ENCODE measurements at regions not wholly inside any gene's neighbourhood (a gene's known extent, or its start where the extent isn't known, plus 50 kb on each side); places are given as distances from the start of the nearest gene placed in this dataset.

DNA sequence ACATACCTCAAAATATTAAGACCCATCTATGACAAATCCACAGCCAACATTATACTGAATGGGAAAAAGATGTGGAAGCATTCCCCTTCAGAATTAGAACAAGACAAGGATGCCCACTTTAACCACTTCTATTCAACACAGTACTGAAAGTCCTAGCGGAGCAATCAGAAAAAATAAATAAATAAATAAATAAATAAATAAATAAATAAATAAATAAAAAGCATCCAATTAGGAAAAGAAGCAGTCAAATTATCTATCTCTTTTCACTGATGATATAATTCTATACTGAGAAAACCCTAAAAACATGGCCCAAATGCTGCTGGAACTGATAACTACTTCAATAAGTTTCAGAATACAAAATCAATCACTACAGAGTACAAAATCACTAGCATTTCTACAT is 67.5 kb downstream of the PRR32 start:
- DNase-seq: no peak

DNA sequence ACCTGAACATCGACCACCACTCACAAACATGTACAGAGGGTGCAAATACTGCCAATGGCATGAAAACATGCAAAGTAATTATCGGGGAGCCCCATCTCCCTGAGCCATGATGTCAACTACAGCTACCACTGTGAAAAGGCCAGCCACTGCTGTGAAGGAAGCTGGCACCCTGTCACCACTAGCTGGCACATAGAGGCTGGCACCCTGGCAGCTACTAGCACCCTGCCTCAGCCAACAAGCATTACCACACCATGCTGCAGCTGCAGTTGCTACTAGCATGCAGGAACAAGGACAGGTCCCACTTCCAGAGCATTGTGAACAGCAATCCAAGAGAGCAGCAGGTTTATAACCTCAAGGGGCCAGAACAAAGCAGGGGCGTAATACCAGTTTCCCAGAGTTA is 81.4 kb downstream of the PRR32 start:
- no peak for DNase-seq

DNA sequence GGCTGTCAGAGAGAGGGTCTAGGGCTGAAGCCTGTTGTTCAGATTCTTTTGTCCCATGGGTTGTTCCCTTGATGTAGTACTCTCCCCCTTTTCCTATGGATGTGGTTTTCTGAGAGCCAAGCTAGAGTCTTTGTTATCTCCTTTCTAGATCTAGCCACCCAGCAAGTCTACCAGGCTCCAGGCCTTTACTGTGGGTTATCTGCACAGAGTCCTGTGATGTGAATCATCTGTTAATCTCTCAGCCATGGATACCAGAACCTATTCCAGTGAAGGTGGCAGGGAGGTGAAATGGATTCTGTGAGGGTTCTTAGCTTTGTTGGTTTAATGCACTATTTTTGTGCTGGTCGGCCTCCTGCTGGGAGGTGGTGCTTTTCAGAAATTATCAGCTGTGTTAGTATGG is 109.5 kb downstream of the PRR32 start:
- no peak for DNase-seq

DNA sequence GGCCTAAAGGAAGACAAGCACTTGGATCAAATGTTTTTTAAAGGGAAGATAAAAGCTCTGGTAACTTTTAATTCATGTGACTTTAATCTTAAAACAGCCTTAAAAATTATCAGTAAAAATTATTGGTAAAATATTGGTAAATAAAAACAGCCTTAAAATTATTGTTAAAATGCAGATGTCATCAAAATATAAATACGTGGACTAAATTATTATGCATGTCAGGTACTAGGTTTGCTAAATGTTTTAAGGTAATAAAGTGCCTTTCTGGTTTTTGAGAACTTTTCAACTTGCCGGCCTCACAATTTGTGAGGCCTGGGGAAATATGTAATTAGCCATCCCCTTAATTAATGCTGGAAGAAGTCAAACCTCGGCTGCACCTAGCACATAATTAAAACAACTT is 147.7 kb downstream of the PRR32 start:
- DNase-seq: no peak

DNA sequence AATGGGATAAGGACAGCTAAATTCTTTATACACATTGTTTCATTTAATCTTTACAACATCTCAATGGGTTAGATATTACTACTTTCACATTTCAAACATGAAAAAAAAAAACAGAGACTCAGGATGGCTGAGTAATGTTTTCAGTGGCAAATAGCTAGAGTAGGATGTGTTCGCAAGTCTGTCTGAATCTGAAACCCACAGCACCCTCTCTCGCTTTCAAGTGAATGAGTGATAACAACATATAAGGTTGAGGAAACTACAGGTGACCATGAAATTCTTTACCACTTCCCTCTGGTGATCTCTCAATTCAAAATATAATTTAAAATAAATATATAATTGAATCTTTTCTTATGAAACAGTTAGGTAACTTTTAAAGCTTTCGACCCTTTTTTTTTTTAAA is 162.6 kb downstream of the PRR32 start:
- DNase-seq: no peak

DNA sequence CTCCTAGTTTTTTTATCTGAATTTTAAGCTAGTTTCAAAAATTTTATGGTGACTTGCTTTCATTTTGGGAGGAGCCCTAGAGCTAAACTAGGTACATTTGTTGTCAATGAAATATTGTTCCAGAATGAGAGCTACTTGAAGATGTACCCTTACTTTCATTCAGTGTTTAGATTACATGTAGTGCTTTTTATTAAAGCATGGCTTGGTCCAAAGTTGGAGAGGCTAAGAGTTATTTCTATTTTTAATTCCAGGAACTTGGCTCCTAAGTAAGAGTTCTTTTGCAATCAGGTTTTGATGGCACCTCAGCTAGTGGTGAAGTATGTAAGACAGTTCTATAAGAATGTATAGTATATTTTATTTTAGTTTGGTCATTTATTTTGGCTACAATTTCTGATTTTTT is 165.5 kb downstream of the PRR32 start:
- DNase-seq: no peak

DNA sequence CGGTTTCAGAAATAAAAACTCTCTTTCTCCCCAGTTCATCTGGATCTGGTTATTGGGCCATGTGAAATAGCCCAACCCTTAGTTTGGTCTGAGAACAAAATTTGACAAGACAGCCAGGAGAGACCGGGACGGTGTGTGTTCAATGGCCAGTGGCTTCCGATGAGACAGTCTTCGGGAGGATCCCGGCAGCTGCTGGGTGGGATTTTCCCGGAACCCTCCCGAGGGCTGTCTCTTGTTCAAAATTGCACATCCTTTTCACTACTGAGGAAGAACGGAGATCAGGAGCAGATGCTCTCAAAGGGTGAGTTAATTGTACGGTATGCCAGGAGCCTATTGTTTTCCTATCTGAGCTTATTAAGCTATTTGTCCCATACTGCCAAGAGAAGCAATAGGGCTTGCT is 166.5 kb downstream of the PRR32 start:
- peak; percentile 2 to 49 (median 30) for DNase-seq

DNA sequence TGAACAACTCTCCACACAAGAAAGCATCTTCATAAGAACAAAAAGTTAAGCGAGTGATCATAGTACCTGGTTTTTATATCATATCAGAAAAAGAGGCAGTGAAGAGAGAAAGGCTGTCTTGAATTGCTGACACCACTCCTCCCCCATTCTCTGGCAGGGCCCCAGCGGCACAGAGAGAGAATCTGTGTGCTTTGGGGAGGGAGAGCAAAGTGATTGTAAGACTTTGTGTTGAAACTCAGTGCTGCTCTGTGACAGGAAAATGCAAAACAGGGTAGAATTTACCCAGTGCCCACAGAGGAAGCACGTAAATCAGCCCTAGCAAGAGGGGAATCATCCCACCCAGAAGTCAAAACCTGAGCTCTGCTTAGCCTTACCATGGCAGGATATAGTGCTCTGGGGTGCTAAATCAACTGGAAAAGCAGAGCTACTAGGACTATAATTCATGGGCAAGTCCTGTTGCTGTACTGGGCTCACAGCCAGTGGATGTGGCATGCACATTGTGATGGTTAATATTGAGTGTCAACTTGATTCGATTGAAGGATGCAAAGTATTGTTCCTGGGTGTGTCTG is 174.6 kb downstream of the PRR32 start:
- peak in 2 of 3 donors; percentile 2 to 46 for DNase-seq

DNA sequence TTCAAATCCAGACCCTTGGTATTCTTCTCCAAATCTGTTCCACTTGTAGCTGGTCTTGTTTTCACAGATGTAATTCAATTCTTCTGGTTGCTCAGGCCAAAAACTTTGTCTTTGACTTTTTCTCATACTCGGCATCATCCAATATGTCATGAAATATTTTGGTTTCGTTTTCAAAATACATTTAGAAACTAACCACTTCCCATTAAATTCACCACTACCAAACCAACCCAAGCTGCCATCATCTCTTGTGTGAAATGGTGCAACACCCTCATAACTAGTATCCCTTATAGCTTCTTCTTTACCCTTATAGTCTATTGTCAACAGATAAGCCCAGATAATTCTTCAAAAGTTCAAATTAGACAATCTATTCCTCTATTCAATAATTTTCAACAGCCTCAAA is 192.1 kb downstream of the PRR32 start:
- DNase-seq: no peak

DNA sequence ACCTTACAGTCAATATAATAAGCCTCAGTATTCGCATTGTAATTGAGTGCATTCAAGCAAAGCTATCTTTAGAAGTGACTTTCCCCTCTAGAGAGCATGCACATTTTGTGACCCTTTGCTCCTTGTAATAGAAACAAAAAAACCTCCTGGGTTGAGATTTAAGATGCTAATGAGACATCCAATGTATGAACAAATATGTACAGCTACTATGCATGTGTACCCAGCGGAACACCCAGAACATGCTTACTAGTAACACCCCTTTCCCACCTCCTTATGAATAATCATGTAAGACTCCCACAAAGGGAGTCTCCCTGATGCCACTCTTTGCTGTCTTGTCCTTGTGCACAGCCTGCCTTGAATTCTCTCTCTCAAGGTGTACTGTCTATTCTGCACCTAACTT is 205.5 kb downstream of the PRR32 start:
- DNase-seq: no peak

DNA sequence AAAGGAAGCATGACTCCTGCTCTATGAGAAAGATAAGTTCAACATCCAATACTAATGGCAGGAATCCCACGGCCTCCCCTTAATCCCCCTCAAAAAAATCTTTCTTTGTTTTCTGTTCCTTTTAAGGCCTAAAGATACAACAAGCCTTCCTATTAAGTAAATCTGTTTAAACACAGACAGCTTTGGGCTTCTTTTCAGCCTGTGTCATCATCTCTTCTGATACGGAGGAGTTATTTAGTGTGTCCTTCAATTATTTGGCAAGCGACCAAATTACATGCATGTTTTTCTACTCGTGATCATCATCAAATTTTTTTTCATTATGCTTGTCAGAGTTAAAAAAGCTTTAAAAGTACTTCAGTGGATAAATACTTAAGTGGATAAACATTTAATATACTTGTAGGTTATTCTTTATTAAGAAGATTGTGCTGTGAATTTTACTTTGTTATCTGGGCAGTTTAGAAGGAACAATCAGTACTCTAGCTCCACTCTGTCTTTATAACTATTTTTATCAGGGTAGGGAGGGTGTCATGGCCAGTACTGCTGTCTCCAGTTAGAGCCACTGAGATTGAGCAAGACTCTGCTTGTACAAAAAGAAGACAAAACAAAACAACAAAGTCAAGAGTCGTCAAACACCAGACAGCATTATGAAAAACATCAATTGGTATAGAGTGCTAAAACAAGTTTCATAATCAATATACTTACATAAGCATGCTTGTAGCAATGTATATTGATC is 210.7 kb downstream of the PRR32 start:
- peak in 2 of 3 donors; percentile 18 to 31 for DNase-seq

DNA sequence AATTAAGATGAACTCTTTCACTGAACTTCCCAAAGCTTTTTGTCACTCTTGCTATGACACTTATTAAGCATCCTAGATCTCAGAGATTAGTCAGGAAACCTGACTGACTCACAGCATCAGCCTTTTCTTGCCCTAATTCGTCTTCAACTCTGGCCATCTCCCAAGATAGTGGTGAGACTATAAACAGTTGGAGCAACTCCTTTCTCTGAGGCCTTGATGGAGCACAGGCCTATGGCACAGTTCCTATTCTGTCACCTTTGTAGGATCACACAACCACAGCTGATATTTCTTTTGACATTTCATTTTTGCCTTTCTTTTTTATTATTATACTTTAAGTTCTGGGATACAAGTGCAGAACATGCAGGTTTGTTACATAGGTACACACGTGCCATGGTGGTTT is 217.6 kb downstream of the PRR32 start:
- no peak for DNase-seq

DNA sequence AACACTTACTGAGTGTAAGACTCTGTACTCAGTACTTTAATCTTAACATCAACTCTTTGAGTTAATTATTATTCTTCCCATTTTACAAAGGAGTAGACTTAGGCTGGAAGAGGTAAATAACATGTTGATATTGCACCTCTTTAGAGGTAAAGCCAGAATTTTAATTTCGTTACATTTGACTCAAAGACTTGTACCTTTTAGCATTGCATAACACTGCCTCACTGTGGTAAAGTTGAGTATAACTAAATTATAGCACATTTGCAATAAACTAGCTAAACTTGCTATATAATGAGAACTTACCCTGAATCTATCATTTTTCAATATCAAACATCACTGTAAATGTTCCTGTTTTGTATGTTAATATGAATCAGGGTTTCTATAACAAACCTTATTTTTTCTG is 218.5 kb downstream of the PRR32 start:
- DNase-seq: peak in 1 of 3 donors; percentile 4

DNA sequence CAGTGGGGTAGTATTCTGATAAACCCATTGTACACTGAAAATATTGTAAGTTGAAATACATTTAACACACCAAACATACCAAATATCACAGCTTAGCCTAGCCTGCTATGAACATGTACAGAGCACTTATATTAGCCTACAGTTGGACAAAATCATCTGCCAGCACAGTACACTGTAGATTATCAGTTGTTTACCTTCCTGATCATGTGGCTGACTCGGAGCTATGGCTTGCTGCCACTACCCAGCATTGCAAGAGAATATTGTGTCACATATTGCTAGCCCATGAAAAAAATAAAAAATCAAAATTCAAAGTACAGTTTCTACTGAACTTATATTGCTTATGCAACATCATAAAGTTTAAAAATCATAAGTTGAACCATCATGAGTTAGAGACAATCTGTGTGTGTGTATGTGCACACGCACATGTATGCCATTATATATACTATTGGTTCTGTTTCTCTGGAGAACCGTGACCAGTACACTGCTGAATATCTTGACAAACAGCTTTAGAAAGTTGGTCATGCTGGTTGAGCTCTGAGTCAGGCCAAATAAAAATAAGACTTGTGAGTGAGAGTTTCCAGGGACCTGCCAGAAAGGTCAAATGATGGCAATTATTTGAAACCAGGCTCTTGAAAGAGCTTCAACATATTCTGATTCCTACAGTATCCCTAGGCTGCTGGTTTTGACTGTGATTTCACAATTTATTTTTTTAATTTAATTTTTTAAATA is 238.5 kb downstream of the PRR32 start:
- no peak for DNase-seq

DNA sequence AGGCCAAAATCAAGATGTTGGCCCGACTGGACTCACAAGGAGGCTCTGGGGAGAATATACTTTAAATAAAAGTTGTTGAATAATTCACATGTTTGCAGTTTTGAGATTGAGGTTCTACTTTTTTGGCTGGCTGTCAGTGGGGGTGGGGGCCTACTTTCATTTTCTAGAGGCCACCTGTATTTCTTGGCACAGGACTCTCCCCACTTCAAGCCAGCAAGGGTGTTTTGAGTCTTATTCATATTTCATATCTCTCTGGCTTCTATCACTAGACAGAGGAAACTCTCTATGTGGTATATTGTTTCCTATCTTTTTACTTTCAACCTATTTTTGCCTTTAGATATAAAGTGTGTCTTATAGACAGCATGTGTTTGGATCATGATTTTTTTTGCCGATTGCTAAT is 266.4 kb downstream of the PRR32 start:
- peak in 2 of 3 donors; percentile 2 to 18 for DNase-seq

DNA sequence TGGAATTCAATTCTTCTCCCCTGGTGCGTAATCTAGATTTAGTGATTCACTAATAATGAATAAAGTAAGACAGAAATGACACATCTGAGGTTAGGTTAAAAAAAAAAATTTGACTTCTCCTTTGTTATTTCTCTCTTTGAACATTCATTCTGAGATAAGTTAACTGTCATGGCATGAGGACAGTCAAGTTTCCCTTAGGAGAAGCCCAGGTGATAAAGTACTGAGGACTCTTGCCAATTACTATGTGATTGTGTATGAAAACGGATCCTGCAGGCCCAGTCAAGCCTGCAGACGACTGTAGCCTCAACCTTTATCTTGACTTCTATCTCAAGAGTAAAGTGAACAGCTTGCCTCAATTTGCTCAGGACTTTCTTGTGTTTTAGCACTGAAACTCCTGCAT is 293.2 kb downstream of the PRR32 start:
- no peak for DNase-seq

DNA sequence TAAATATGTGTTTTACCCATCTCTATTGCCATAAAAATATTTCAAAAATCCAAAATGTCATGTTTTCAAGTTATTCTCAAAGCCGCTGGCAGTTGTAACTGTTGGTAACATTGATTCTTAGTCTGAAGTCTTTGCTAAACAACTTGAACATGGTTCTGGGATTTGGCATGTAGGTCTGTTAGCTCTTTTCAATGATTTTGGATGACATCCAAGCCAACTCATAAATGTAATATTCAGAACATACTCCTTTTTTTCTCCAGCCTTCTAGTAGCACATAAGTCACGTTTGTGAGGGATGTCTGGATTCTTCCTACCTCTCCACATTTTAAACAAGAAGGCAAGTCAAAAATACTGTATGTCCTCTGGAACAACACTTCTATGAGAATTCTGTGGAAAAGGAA is 305.3 kb downstream of the PRR32 start:
- peak in 2 of 3 donors; percentile 1 to 36 for DNase-seq

DNA sequence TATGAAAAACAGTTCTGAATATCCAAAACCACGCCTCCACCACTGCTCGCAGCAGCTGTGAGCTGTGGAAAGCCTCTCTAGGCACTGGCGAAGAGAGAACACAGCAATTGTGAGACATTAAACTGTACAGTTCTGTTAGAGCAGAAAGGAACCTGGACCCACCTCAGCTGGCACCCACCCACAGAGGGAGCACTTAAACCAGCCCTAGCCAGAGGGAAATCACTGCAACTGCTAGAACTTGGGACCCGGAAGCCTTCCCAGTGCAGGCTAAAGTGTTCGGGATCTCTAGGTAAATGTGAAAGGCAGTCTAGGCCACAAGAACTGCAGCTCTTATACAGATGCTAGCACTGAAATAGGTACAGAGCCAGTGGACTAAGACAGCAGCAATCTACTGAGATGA is 308.8 kb downstream of the PRR32 start:
- DNase-seq: no peak

DNA sequence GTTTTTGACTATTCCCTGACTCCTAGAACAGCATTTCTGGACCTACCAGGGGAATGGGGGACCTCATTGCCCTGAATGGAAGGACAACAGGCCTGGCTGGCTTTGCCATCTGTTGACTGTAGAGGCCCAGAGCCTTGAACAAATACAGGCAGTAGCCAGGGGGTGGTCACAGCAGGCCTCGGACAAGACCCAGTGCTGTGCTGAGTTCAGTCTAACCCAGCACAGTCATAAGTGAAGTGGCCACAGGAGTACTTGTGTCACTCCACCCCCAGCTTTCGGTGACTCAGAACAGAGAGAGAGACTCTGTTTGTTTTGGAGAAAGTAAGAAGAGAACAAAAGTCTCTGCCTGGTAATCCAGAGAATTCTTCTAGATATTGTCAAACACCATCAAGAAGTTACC is 310.0 kb downstream of the PRR32 start:
- DNase-seq: no peak

DNA sequence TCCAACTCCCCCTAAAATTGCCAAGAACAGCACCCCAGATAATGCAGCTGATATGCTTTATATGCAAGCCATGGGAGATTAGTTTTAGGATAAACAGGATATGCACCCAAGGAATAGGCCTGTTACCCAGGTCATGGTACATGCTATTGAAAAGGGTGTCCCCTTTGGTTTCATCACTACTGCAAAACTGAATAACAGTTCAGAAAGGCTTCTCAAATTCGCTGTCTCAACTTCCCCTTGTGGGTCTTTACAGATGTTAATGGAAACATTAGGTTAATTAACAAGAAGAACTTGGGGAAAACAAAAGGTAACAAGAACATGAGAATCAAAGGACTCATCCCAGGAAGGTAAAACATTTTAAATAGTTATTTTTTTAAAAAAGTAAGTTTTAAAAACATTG is 318.7 kb downstream of the PRR32 start:
- no peak for DNase-seq

DNA sequence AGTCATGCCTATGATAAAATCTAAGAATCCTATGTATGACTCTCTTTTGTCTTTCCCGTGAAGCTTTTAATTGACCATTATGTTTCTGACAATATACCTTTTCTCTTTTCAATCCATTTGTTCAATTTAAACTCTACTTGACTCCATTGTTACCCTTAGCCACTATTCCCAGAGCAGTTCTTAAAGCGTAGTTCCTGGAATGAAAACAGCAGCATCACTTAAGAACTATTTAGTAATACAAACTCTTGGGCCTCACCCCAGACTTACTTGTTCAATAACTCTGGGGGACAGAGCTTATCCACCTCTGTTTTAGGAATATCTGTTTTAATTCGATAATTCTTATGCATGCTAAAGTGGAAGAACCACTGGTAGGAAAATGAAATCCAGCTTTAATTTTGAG is 358.4 kb downstream of the PRR32 start:
- DNase-seq: peak; percentile 34 to 63 (median 53)

DNA sequence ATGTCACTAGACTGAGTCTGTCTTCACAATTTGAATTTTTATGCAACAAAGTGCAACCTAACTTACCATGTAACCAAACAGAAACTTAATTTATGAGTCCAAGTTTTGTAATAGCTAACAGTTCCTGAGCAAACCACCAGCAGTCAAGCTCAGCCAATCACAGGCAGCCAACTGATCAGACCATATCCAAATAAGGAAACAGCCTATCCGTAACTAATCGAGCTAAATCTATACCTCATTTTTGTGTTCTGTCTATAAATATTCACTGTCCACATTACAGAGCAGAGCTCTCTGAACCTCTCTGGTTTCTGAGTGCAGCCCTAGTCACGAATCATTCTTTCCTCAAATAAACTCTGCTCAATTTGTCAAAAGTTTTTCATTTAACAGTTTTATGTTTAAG is 367.6 kb downstream of the PRR32 start:
- no peak for DNase-seq

DNA sequence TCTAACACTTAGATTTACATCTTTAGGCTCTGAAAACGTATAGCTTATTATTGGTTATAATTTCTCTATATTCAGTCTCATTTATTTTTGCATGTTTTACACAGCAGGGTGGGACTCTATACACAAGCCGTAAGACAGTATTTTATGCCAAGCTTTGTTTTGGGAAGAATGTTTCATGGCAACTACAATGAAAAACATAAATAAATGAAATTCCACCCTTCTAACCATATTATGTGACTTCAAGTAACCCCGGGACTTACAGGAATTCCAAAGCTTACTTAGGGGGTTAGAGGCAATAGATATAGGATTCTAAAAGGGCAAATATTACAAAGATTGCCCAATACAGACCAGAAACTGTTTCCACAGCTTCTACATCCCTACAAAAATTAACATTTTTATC is 370.9 kb downstream of the PRR32 start:
- peak; percentile 15 to 51 (median 20) for DNase-seq
